ENCODE measurements at regions not wholly inside any gene's neighbourhood (a gene's known extent, or its start where the extent isn't known, plus 50 kb on each side); places are given as distances from the start of the nearest gene placed in this dataset.

DNA sequence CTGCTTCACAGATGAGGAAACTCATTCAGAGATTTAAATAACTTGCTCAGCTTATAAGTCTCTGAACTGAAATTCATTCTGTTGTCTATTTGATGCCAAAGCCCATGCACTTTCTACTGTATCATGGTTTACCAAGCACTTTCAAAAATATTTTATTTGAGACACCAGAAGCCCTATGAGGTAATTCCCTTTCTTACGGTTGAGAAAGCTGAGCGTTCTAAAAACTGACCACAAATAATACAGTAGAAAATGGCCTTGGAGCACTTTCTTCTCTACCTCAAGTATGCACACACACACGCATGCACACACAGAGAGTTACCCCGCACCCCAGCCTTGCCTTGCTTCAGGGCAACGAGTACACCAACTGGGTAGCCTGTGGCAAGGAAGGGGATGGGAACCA lies 228.5 kb downstream of the RFC3 start:
- no peak for DNase-seq

DNA sequence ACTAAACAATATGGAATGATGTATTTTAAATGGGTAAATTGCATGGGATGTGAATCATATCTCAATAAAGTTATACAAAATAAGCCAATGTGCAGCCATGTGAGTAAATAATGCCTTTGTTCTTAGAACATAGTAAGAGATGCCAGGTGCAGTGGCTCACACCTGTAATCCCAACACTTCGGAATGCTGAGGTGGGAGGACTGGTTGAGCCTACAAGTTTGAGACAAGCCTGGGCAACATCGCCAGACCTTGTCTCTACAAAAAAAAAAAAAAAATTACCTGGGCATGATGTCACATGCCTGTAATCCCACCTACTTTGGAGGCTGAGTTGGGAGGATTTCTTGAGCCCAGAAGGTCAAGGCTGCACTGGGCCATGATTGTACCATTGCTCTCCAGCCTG lies 230.7 kb downstream of the RFC3 start:
- no peak for DNase-seq

DNA sequence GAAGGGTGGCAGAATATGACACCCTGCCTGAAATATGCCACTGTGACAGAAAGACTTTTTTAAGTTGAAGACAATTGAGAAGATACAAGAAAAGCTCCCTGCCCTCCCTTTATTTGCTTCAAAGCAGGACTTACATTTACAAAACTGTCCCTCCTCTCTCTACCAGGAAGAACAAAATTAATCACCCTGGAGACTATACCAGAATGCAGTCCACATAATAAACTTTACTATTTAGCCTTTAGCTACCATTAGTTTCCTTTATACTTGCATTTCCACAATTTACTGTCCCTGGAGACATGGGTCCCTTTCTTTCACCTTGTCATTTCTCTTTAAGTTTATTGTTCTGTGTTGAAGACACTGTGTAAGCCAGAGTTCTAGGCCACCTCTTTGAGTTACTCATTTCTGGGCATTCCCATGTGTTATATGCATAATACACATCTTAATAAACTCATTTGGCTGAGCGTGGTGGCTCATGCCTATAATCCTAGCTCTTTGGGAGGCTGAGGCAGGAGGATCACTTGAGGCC lies 238.8 kb downstream of the RFC3 start:
- DNase-seq, result no peak

DNA sequence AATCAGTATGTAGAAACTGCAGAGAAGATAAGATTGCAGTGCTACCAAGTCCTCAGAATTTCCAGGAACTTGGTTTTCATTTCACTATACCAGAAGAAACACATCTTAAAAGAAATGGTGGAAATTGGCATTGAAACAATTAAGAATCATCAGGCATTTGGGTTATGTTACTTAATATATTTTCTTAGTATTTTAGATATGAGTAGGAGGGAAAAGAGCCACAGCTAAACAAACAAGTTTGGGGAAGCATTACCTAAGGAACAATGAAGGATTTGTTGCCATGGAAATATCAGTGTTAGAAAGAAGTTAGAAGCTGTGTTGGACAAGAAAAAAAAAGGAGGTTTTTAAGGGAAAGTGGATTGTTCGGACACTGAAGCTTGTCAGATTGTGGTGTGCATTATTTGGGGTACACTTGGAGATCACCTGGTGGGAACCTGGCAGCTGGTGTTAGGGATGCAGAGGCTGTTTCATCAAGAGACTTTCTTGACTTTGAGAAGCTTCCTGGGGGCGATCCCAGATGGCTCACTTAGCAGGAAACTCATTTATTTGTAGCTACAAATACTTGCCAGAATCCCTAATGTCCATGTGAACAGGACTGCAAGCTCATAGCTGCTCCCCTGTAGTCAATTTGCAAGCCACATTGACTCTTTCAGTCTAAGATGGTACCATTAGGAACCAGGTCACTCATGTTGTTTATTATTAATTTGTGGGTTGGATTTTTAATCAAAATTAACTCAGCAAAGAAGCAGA lies 246.7 kb downstream of the RFC3 start:
- DNase-seq, result no peak

DNA sequence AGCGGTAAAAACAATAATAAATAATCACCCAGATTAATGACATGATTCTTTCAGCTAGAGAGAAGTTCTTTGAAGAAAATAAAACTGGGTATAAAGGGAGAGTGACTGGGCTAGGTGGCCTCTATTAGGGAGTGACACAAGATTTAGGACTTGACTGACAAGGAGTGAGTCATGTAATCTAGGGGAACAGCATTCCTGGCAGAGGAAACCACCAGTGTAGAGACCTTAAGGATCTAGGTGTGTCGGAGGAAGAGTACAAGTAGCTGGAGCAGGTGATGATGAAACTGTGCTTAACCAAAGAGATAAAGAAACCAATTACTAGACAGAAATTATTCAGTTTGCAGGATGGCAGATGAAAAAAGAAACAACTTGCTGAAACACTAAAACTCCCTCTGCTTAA lies 248.0 kb downstream of the RFC3 start:
- no peak for DNase-seq

DNA sequence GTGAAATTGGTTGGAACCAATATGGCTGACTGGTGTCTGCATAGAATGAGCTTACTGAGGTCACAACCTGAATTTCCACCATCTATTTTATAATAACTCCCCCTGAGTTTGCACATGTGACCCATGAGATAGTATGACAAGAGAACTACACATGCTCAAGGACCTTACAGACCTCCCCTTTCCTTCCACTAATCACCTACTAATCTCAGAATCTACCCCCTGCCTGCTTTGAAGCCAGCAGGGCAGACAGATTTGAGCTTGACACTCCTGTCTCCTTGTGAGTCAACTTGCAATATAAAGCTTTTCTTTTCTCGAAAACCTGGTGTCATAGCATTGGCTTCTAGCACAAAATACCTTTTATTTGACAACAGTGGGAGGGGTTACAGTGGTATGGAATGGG lies 248.4 kb downstream of the RFC3 start:
- no peak for DNase-seq

DNA sequence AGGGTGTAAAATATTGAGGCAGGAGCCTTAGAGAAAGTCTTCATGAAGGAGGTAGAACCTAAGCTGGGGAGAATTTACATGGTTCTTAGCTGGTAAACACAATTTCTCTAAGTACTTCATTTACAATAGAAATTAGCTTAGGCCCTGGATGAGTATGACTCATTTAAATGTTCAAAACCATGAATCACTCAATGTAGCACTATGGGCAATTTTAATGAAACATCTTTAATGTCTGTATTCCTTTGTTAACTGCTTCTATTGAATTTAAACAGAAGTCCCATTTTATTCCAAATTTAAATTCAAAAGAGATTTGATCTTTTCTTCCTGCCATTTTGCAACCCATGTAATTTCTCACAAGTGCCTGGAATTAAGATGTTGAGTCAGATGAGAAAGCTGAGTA lies 252.1 kb downstream of the RFC3 start:
- DNase-seq, result no peak

DNA sequence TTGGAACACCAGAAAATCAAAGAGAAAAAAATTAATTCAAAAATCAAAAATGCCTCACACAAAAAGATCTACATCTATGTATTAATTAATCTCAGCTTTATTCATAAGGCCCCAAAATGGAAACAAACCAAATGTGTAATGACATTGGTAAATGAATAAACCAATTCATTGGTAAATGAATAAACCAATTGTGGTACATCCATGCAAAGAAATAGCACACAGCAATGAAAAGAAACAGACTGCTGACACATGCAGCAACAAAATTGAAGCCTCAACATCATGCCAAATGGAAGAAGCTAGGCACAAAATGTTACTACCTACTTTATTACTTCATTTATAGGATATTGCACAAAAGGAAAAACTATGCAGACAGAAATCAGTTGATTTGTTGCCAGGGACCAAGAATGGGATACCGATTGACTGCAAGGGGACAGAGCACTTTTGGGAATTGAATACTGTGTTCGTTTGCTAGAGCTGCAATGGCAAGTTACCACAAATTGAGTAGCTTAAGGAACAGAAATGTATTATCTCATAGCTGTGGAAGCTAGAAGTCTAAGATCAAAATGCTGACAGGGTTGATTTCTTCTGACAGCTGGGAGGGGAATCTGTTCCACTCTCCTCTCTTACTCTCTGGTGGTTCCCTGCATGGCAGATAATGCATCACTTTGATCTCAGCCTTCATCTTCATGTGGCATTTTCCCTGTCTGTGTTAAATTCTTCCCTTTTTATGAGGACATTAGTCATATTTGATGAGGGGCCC lies 252.8 kb downstream of the RFC3 start:
- DNase-seq, result no peak

DNA sequence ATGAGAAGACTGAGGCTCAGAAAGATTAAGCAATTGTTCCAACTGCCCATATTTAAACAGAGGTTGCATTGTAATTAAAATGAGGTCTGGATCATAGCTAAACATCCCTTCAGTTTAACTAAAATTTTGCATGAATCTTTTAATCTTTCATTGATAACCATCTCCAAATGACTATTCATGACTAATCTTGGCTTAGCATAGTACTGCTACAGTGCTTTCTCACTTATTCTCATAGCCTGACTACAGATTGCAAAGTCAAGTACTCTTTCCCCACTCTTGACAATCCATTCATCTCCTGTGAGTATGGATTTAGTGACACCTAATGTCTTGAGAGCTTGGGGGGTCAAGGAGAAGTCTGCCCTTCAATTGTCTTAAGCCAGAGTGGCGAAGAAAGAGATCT lies 258.4 kb downstream of the RFC3 start:
- no peak for DNase-seq

DNA sequence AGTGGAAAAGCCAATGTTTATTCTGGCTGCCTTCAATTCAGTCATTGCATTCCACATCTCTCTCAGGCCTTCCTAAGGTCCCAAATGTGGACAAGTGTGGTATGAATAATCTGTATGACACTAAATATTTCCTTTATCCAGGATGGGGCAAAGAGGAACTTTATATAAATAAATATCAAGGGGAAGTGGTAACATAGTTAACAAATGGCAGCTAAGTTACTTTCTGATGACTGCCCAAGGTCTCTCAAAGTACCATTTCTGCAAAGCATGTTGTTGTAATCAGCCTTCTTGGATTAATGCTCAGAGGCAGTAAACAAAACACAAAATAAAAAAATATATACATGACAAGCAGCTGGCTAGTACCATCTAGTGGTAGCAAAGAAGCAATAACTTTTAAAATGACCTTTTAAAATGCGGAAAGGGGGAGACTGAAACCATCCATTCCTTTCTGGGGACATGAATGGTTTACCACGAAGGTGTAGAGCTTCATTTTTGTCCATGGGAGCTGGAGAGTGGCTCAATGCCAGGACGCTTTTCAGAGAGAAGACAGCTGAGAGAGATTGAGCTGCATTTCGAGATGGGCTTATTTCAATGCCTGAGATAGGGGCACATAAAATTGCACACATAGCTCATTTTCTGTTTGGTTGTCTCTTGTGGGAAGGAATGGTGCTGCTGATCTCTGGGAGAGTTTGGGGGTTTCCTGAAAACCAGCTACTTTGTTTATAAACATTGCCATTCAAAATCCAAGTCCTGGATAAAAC lies 259.2 kb downstream of the RFC3 start:
- no peak for DNase-seq

DNA sequence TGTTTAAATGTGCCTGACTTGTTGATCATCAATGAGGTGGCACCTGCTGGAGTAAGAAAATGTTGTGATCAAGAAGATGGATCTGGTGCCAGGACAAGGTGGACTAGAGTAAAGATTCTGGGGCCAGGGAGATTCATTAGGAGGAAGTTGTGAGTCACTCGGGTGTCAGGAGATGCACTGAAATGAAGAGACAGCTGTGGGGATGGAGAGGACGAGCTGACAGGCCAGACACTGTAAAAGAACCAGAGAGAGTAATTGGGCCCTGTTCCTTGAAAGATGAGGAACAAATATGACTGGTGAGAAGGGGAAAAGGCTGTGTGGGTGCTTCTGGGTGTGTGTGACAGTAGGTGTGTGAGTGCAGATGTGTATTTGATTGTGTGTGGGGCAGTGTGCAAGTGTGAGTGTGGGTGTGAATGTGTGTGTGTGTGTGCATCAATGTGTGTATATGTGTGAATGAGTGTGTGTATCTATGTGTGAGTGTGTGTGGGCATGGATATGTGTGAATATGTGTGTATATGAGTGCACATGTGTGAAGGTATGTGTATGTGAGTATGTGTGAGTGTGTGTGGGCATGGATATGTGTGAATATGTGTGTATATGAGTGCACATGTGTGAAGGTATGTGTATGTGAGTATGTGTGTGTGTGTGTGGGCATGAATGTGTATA lies 260.5 kb downstream of the RFC3 start:
- DNase-seq, result no peak

DNA sequence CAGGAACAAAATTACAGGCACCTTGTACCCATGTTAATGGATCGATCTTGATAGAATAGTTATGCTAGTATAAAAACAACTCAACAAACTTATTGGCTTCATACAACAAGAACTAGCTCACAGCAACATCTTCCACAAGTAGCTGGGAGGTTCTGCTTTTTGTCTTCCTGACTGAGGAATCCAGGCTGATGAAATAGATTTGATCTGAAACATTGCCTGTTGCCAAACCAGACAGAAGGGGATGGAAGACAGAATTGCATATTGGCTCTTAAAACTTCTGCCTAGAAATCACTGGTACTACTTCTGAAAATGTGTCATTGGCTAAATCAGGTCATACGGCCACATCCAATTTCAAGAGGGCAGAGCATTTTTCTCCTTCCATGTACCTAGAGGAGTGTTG lies 267.3 kb downstream of the RFC3 start:
- DNase-seq, result no peak

DNA sequence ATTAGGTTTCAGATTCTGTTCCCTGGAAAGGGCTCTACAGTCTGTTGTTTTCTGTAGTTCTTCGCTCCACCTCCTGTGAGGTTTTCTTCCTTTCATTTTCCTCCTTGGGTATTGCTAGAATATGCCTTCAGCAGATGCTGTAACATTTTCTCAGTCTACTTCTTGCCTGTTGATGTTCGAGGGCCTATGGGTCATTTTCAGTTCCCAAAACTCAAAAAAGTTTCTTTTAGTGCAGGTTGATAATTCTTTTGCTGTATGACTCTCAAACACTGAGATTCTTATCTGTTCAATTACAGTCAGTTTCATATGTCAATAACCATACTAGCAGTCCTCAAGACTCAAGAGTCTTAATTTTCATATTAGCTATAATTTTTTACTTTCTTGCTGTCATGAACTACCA lies 268.3 kb downstream of the RFC3 start:
- DNase-seq, result no peak

DNA sequence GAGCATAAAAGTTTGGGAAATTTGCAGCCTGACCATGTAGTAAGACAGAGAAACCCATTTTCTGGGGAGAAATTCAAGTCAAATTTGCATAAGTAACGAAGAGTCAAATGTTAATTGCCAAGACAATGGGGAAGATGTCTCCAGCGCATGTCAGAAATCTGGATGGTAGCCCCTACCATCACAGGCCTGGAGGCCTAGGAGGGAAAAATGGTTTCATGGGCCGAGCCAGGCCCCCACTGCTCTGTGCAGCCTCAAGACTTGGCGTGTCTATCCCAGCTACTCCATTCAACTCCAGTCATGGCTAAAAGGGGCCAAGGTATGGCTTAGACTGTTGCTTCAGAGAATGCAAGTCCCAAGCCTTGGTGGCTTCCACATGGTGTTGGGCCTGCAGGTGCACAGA lies 269.8 kb downstream of the RFC3 start:
- DNase-seq, result no peak

DNA sequence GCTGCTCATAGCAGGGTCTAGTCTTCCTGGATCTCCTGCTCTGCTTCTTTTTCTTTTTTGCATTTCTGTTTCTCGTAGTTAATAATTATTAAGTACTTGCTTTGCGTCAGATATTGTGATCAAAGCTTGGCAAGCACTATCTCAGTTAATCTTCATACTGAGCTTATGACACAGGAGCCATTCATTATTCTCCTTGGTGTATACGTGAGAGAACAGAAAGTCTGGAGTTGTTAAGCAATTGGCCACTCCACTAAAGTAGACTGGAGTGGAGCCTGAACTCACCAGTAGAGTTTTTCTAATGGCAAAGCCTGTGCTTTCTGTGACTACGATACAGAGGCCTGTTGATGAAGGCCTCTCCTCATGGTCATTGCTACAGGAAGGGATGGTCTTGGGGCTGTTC lies 285.9 kb downstream of the RFC3 start:
- no peak for DNase-seq

DNA sequence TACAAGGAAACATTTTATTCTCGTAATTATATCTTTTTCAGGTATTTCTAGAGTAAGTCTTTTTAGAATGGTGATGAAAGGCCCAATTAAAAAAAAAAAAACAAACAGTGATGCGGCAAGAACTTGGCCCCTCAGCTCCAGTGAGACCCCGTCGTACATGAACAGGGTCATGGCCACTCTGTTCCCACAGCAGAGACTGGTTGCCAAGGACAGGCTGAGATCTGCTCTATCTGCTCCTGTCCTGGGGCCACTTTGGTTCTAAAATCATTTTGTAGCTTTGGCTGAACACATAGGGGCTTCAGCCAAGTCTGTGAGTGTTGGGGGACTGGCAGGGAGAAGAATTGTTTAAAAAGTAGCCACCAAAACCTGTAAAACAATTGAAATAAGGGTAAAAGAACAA lies 286.9 kb downstream of the RFC3 start:
- no peak for DNase-seq

DNA sequence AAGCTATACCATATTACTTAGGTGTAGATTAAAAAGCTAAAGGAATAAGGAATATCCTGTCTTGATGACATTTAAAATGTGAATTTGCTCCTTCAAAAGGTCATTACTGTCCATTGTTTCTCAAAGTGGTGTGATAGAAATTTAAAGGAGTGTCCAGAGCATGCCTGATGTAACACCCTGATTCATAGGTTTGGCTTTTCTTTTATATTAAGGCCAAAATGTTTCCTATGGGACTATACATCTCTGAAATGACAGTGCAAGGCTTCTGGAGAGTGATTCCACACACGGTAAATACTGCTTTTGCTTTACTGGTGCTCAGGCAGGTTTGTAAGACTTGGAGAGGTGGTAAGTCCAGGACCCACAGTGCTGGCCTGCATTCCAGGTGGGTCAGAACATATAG lies 289.9 kb downstream of the RFC3 start:
- DNase-seq, result no peak

DNA sequence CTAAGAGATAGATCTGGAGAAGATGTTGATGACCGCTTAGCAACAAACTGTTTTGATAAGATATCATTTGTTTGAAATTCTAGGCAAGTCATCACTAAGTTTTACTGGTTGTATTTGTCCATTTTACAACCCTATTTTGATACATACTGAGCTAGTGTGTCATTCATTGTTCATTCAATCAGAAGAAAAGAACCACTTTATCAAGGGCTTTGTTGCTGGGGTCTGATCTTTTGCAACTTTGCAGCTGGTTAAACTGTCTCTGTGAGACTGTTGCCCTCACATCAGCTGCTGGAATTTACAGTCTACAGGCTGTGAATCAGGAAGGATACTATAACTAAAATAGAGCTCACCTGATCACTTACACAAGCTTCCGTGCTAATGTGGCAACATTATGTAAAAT lies 290.5 kb downstream of the RFC3 start:
- no peak for DNase-seq

DNA sequence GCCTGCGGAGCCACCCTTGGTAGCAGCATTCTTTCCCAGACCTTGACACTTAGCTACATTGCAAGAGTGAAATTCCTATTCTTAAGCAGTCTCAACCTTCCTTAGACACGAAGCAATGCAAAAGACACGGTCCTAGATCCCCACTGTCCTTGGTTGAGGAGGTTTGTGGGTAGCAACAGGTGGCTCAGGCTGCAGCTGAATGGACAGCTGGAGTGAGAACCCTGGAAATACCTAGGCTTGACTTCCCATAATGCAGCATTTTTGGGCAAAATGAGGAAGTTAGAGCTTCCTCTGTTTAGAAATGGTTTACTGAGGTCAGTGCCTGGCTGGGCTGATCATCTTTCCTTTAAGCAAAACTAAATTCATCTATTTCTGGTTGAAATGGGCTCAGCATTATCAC lies 296.6 kb downstream of the RFC3 start:
- DNase-seq, result no peak

DNA sequence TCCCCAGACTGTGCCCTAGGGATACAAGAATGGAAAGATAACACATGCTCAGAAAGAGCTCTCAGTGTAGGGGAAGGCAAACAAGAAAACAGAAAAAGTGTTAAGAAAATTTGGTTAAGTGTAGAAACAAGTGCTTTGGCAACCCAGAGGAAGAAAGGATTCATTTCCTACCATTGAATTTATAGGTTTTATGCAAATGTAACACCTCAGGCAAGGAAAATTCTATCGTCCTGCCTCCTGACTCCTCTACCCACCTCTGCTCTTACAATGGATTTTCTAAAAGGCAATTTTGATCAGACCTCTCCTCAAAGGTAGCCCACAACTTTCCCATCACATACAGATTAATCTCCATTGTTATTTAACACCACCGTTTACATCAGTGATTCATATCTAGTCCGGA lies 298.7 kb downstream of the RFC3 start:
- DNase-seq, result no peak

DNA sequence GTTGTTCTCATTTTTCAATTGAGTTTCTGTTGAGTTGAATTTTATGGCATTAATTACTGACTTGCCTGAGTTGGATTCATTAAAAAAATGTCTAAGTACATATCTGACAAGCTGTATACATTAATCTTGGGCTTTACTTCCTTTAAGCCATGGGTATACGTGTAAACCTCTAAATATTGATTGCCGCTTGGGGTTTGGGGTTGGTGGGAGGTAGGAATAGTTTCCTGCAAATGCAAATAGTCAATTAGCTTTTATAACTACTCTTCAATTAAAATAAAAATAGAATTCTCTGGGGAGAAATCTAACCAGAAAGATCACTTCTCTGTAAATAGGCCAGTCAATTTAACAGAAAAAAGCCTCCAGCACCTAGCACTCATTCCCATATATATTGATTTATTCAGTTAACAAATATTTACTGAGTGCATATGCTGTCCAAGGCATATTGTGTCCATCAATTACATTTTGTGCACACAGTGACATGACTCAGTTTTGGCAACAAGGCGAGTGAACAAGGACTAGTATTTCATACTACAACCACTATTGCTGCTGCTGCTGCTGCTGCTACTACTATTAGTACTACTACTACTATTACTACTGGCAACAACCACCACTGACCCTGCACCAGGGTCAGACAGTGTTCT lies 306.8 kb downstream of the RFC3 start:
- no peak for DNase-seq

DNA sequence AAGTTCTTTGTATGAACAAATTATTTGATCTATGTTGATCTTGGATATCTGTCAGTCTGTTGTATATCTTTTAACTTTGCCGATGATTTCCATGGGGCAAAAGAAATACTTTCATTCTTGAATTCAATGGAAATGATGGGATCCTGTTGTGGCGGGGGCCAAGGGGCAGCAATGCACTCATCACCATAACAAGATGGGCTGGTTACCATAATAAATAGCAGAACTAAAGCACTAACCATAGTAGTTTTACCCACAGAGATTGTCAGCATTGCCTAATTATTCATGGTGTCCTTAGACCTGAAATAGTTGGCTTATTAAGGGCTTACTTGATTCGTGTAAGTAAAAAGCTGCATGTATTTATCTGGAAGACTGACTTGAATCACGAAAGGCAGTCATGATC lies 309.6 kb downstream of the RFC3 start:
- DNase-seq, result no peak

DNA sequence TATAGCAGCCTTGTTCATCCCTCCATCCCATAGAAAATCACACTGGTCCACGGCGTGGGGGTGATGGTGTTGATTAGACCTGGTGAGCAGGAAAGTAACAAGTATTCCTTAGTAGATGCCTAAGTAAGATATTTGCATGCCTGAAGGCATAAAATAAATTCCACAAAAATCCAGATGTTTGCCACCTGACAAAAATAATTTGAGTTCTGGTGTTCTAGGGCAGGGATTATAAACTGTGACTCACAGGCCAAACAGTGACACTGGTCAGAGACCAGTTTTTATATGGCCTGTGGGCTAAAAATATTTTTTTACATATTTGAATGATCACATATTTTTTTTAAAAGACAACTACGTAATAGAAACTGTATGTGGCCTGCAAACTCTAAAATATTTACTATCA lies 310.7 kb downstream of the RFC3 start:
- DNase-seq, result no peak

Measured in CD4-positive, alpha-beta T cell treated with Interleukin-21 for 1 hour (primary cell).